Esophagus squamous epithelium (tissue), 4 donors: ENCODE measurements at regions not wholly inside any gene's neighbourhood (a gene's known extent, or its start where the extent isn't known, plus 50 kb on each side); places are given as distances from the start of the nearest gene placed in this dataset.

Experiments used
- CTCF ChIP-seq, 6 experiments: fragments of 450-650 bp in 4 of 6; fragments of 200-600 bp in 2 of 6; sonication (generic) in 2 of 6; IDR thresholded peaks; one replicate each; pipeline ENCODE4 v1.5.1; 2016 to 2019; ENCODE audit warnings: antibody characterized with exemption in 6 of 6, mild to moderate bottlenecking in 4 of 6, moderate library complexity in 4 of 6
- POLR2A ChIP-seq, 4 donors: fragments of 450-650 bp; IDR thresholded peaks; one replicate each; pipeline ENCODE4 v1.6.1; 2017; ENCODE audit warnings: antibody characterized with exemption in 4 of 4, mild to moderate bottlenecking in 4 of 4, moderate library complexity in 3 of 4

GRCh38 chr14:84465880-84466279 is 1064.1 kb upstream of the FLRT2 start:
- no peak for TF ChIP-seq CTCF (IDR thresholded peaks at IDR 0.05)
- no peak for TF ChIP-seq POLR2A (IDR thresholded peaks at IDR 0.05)
